K562 (cell line): ENCODE measurements at regions not wholly inside any gene's neighbourhood (a gene's known extent, or its start where the extent isn't known, plus 50 kb on each side); places are given as distances from the start of the nearest gene placed in this dataset.

Experiments
- ATAC-seq: fragments of 200-7000 bp; cut with Tn5 transposase; 3 replicates; pipeline ENCODE4 v1.9.1; 2020; ENCODE audit warnings: moderate library complexity
- BruUV-seq: library from RNA; stranded (reverse); fragments of 400-500 nt; replicated peaks from 2 replicates; lab custom pipeline; 2021; lab: Mats Ljungman, UMichigan
- CTCF ChIA-PET: fragments of 300-600 bp; formaldehyde crosslinking; extraction: SDS; loops from one replicate; lab custom pipeline; 2021; ENCODE audit warnings: low intra/inter-chr PET ratio; lab: Yijun Ruan, JAX
- POLR2A ChIA-PET: fragments of 300-600, 350-650 bp; sonication (Branson Sonifier 250); formaldehyde crosslinking; extraction: SDS; loops from one replicate; lab custom pipeline; 2021; ENCODE audit warnings: antibody characterized with exemption, inconsistent platforms; lab: Yijun Ruan, JAX
- DNase-seq, 4 experiments: peaks; one replicate each; pipeline versions ENCODE4 v3.0.0 to v3.0.0-alpha.2; 2011 to 2018; ENCODE audit warnings: low spot score in 3 of 4, mixed read lengths in 3 of 4; ENCODE audit errors: extremely low read depth in 1 of 4
- FAIRE-seq: peaks from 2 replicates; lab custom pipeline; 2011; peaks lifted over from hg19 to GRCh38; lab: Jason Lieb, UNC
- H2AFZ ChIP-seq: 2 replicates; pipeline ENCODE4 v1.6.0; 2011; ENCODE audit warnings: low read depth, low read length, control low read depth, inconsistent platforms
- H3K27ac ChIP-seq: fragments of 200-600 bp; 3 replicates; pipeline ENCODE4 v1.8.0; 2011; ENCODE audit warnings: low read depth, mild to moderate bottlenecking, control low read depth, inconsistent platforms, low read length, moderate library complexity, mixed read lengths; ENCODE audit errors: extremely low read depth
- H3K27me3 ChIP-seq, 2 experiments: fragments of 300-600 bp in 1 of 2; 2 replicates in 1 of 2; 3 replicates in 1 of 2; pipeline versions ENCODE4 v1.6.0 to v1.8.0; 2011; ENCODE audit warnings: inconsistent platforms in 2 of 2, low read length in 2 of 2, mild to moderate bottlenecking in 1 of 2, mixed read lengths in 1 of 2, moderate library complexity in 1 of 2; ENCODE audit not compliant: control insufficient read depth in 2 of 2, insufficient read depth in 2 of 2
- H3K36me3 ChIP-seq: fragments of 300-600 bp; 3 replicates; pipeline ENCODE4 v1.8.0; 2011; ENCODE audit warnings: mild to moderate bottlenecking, low read length, inconsistent platforms; ENCODE audit not compliant: control insufficient read depth, insufficient read depth
- H3K4me1 ChIP-seq, 2 experiments: fragments of 200-600 bp in 1 of 2; replicated peaks in 1 of 2; 2 replicates in 1 of 2; 3 replicates in 1 of 2; pipeline versions ENCODE4 v1.5.1 to v1.8.0; 2011; ENCODE audit warnings: inconsistent platforms in 2 of 2, low read length in 2 of 2, mild to moderate bottlenecking in 1 of 2, mixed read lengths in 1 of 2, moderate library complexity in 1 of 2; ENCODE audit not compliant: control insufficient read depth in 2 of 2, insufficient read depth in 2 of 2
- H3K4me2 ChIP-seq: 2 replicates; pipeline ENCODE4 v1.6.1; 2011; ENCODE audit warnings: low read length, control low read depth, inconsistent platforms, mixed read lengths; ENCODE audit not compliant: insufficient read depth
- H3K4me3 ChIP-seq: fragments of 200-600 bp; sonication (generic), shearing (Covaris generic); 2 replicates; pipeline ENCODE4 v1.5.1; 2016; ENCODE audit warnings: control low read depth, inconsistent platforms
- H3K79me2 ChIP-seq: fragments of 200-600 bp; 3 replicates; pipeline ENCODE4 v1.8.0; 2011; ENCODE audit warnings: low read length, inconsistent platforms; ENCODE audit not compliant: control insufficient read depth, insufficient read depth
- H3K9ac ChIP-seq, 2 experiments: 2 replicates each; pipeline versions ENCODE4 v1.6.0 to v1.6.1; 2011; ENCODE audit warnings: low read depth in 2 of 2, low read length in 2 of 2, control low read depth in 1 of 2, inconsistent platforms in 1 of 2, mild to moderate bottlenecking in 1 of 2, mixed read lengths in 1 of 2; ENCODE audit not compliant: insufficient read depth in 1 of 2
- H3K9me1 ChIP-seq: one replicate; pipeline ENCODE4 v1.6.0; 2011; ENCODE audit warnings: inconsistent platforms, mild to moderate bottlenecking, low read length, moderate library complexity; ENCODE audit not compliant: control insufficient read depth, insufficient read depth
- H3K9me3 ChIP-seq: replicated peaks from 2 replicates; pipeline ENCODE4 v1.5.1; 2011; ENCODE audit warnings: low read depth, low read length, inconsistent platforms; ENCODE audit not compliant: control insufficient read depth, insufficient read depth
- H4K20me1 ChIP-seq: replicated peaks from 2 replicates; pipeline ENCODE4 v1.6.1; 2011; ENCODE audit warnings: low read length, inconsistent platforms, mixed read lengths; ENCODE audit not compliant: control insufficient read depth, insufficient read depth
- BMI1 ChIP-seq: fragments of 150-350 bp; IDR thresholded peaks from 2 replicates; pipeline ENCODE4 v1.6.1; 2014; ENCODE audit warnings: low read length
- CHCHD3 ChIP-seq: fragments of 250-450 bp; sonication (Bioruptor Pico); IDR thresholded peaks from 2 replicates; pipeline ENCODE4 v2.1.2; 2022; ENCODE audit warnings: mild to moderate bottlenecking
- KAT8 ChIP-seq: fragments of 450-650 bp; IDR thresholded peaks from 2 replicates; pipeline ENCODE4 v1.6.1; 2016; ENCODE audit warnings: low read depth, mild to moderate bottlenecking
- POLR2AphosphoS5 ChIP-seq: IDR thresholded peaks from 2 replicates; pipeline ENCODE4 v1.6.1; 2011; ENCODE audit warnings: mild to moderate bottlenecking, low read depth, low read length, moderate library complexity; ENCODE audit not compliant: control insufficient read depth, insufficient read depth
- SIX5 ChIP-seq, 2 experiments: IDR thresholded peaks; 2 replicates each; pipeline ENCODE4 v1.6.1; 2011; ENCODE audit warnings: low read length in 2 of 2, borderline replicate concordance in 1 of 2, low read depth in 1 of 2, mild to moderate bottlenecking in 1 of 2, moderate library complexity in 1 of 2; ENCODE audit not compliant: insufficient read depth in 1 of 2
- STAG1 ChIP-seq: sonication (generic); formaldehyde crosslinking; IDR thresholded peaks from 2 replicates; pipeline ENCODE4 v1.5.0; 2020; ENCODE audit warnings: missing genetic modification reagents, borderline replicate concordance
- TCF3 ChIP-seq: sonication (generic); formaldehyde crosslinking; IDR thresholded peaks from 2 replicates; pipeline ENCODE4 v1.4.0; 2020; ENCODE audit warnings: mild to moderate bottlenecking, missing genetic modification reagents
- XRCC3 ChIP-seq: fragments of 450-650 bp; IDR thresholded peaks from 2 replicates; pipeline ENCODE4 v1.6.1; 2017; ENCODE audit warnings: mild to moderate bottlenecking, moderate library complexity
- ZC3H4 ChIP-seq: sonication (generic); formaldehyde crosslinking; IDR thresholded peaks from 2 replicates; pipeline ENCODE4 v1.9.0; 2021; ENCODE audit warnings: missing genetic modification reagents, borderline replicate concordance
- ZKSCAN3 ChIP-seq: fragments of 250-450 bp; sonication (Bioruptor Pico); IDR thresholded peaks from 2 replicates; pipeline ENCODE4 v1.4.0; 2020
- ZNF324 ChIP-seq: fragments of 250-450 bp; sonication (Bioruptor Pico); IDR thresholded peaks from 2 replicates; pipeline ENCODE4 v1.4.0; 2020; ENCODE audit warnings: mild to moderate bottlenecking
- ZNF436 ChIP-seq: fragments of 250-450, 450-650 bp; sonication (Bioruptor Pico); formaldehyde crosslinking; IDR thresholded peaks from 2 replicates; pipeline ENCODE4 v1.7.0; 2020; ENCODE audit warnings: mild to moderate bottlenecking
- WGBS: fragments of 100-300 bp; shearing (Covaris generic); methylation state at CpG from one replicate; pipeline ENCODE4 v1.1.6; 2016; ENCODE audit warnings: low coverage, mixed read lengths; ENCODE audit not compliant: insufficient coverage; ENCODE audit errors: missing lambda C conversion rate; 5-methylcytosine and 5-hydroxymethylcytosine counted together
- in situ Hi-C: fragments of 300-500 bp; cut with MboI; formaldehyde crosslinking; loops from 4 replicates; pipeline ENCODE4 v1.15.0; 2018; ENCODE audit warnings: inconsistent platforms, mixed read lengths
- intact Hi-C: fragments of 100-400 bp; cut with micrococcal nuclease; formaldehyde crosslinking; loops from 2 replicates; pipeline ENCODE4 v1.14.2; 2022
- TF ChIP-seq, protein P1 (sequence below): fragments of 250-450 bp; sonication (Bioruptor Pico); IDR thresholded peaks from 2 replicates; pipeline ENCODE4 v1.5.0; 2021; ENCODE audit warnings: mild to moderate bottlenecking, borderline replicate concordance

DNA sequence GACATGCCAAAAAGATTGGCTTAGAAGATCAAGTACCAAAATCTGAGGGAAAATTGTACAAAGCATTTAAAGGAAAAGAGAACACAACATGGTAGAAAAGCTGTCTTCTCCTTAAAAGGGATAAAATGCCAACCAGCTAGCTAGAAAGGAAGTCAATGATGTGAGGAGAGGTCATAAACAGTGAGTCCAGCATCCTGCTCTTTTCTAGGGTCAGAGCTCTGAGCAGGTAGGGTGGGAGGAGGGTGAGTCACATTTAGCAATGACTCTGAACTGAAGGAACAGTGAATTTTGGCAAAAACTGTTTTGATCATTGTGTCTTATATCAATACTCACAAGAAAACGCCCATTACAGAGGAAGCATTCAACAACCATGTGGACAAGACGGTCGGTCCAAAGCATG lies 322.3 kb downstream of the DAD1 start:
- in situ Hi-C loops (no loop called here), intact Hi-C loops (no loop called here)
- POLR2A ChIA-PET: no interaction called here
- FAIRE-seq (no peak), ATAC-seq (no peak), DNase-seq (no peak)
- 3% methylated on average over 3 of the region's 3 CpGs for WGBS
- no TSS peak for BruUV-seq
- H3K79me2 ChIP-seq: no peaks in the 10 kb centered on the region
- no peaks in the 10 kb centered on the region for H4K20me1 ChIP-seq
- no peak overlapping the region for H3K9ac ChIP-seq
- H3K4me1 ChIP-seq: no peaks in the 10 kb centered on the region
- no peak overlapping the region for H3K27ac ChIP-seq
- H2AFZ ChIP-seq: no peak overlapping the region
- TF ChIP-seq ZNF324 (no peak), KAT8 (no peak), TCF3 (CRISPR knock-in tag) (no peak), BMI1 (no peak), XRCC3 (no peak), SIX5 (IDR thresholded peaks at IDR 0.05; ENCODE audit: borderline replicate concordance in 1 of 2, insufficient read depth in 1 of 2, low read depth in 1 of 2, low read length in 2 of 2) (no peak), CHCHD3 (CRISPR knock-in tag) (no peak), POLR2AphosphoS5 (no peak), STAG1 (CRISPR knock-in tag) (no peak), ZC3H4 (CRISPR knock-in tag) (no peak), ZKSCAN3 (CRISPR knock-in tag) (no peak), ZNF436 (CRISPR knock-in tag) (no peak)
- TF ChIP-seq, protein P1, sequence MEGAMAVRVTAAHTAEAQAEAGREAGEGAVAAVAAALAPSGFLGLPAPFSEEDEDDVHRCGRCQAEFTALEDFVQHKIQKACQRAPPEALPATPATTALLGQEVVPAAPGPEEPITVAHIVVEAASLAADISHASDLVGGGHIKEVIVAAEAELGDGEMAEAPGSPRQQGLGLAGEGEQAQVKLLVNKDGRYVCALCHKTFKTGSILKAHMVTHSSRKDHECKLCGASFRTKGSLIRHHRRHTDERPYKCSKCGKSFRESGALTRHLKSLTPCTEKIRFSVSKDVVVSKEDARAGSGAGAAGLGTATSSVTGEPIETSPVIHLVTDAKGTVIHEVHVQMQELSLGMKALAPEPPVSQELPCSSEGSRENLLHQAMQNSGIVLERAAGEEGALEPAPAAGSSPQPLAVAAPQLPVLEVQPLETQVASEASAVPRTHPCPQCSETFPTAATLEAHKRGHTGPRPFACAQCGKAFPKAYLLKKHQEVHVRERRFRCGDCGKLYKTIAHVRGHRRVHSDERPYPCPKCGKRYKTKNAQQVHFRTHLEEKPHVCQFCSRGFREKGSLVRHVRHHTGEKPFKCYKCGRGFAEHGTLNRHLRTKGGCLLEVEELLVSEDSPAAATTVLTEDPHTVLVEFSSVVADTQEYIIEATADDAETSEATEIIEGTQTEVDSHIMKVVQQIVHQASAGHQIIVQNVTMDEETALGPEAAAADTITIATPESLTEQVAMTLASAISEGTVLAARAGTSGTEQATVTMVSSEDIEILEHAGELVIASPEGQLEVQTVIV (CRISPR knock-in tag): no peak
- CTCF ChIA-PET: no interaction called here
- H3K9me3 ChIP-seq: no peaks in the 10 kb centered on the region
- H3K4me3 ChIP-seq: no peak overlapping the region
- H3K9me1 ChIP-seq: no peaks in the 10 kb centered on the region
- H3K27me3 ChIP-seq: no peaks in the 10 kb centered on the region
- H3K36me3 ChIP-seq: no peaks in the 10 kb centered on the region
- H3K4me2 ChIP-seq: no peak overlapping the region
